HG02610 (cell line): ENCODE measurements at regions not wholly inside any gene's neighbourhood (a gene's known extent, or its start where the extent isn't known, plus 50 kb on each side); places are given as distances from the start of the nearest gene placed in this dataset.
"Not testable (repeated sequence)": the region's sequence is repeated elsewhere in the genome, so short reads cannot be mapped to it uniquely, and the experiment has no call there.

ENCODE experiments used
- ATAC-seq: cut with Tn5 transposase; IDR thresholded peaks from one replicate; pipeline ENCODE4 v1.9.1; 2021; ENCODE audit warnings: mild to moderate bottlenecking, moderate library complexity; ENCODE audit not compliant: unreplicated experiment

GRCh38 chr14:106753751-106754150 lies 1227.4 kb downstream of the TMEM121 start:
- not testable (repeated sequence) for ATAC-seq

GRCh38 chr14:106757444-106757843 lies 1231.1 kb downstream of the TMEM121 start:
- ATAC-seq, result not testable (repeated sequence)

GRCh38 chr14:106761886-106762816 lies 1235.8 kb downstream of the TMEM121 start:
- ATAC-seq, result peak; percentile 42

GRCh38 chr14:106764968-106765369 lies 1238.6 kb downstream of the TMEM121 start:
- peak; percentile 52 for ATAC-seq

- no peak for ATAC-seq
Measured at GRCh38 chr14:106766145-106766544, 1239.8 kb downstream of the TMEM121 start.

GRCh38 chr14:106766551-106767277 lies 1240.3 kb downstream of the TMEM121 start:
- not testable (repeated sequence) for ATAC-seq

GRCh38 chr14:106768230-106768629 lies 1241.8 kb downstream of the TMEM121 start:
- not testable (repeated sequence) for ATAC-seq

GRCh38 chr14:106768972-106769700 lies 1242.8 kb downstream of the TMEM121 start:
- ATAC-seq, result not testable (repeated sequence)

GRCh38 chr14:106770158-106770672 lies 1243.8 kb downstream of the TMEM121 start:
- not testable (repeated sequence) for ATAC-seq

GRCh38 chr14:106774889-106775480 lies 1248.6 kb downstream of the TMEM121 start:
- not testable (repeated sequence) for ATAC-seq

- ATAC-seq, result no peak
Measured at GRCh38 chr14:106776395-106776983, 1250.1 kb downstream of the TMEM121 start.

GRCh38 chr14:106778986-106779385 lies 1252.6 kb downstream of the TMEM121 start:
- ATAC-seq, result no peak

GRCh38 chr14:106786697-106787096 lies 1260.3 kb downstream of the TMEM121 start:
- ATAC-seq, result no peak

- no peak for ATAC-seq
Measured at GRCh38 chr14:106787626-106788025, 1261.2 kb downstream of the TMEM121 start.

GRCh38 chr14:106788534-106788933 lies 1262.2 kb downstream of the TMEM121 start:
- ATAC-seq, result no peak

- no peak for ATAC-seq
Measured at GRCh38 chr14:106789318-106789717, 1262.9 kb downstream of the TMEM121 start.

GRCh38 chr14:106790189-106791036 lies 1264.0 kb downstream of the TMEM121 start:
- ATAC-seq, result no peak

GRCh38 chr14:106792543-106792942 lies 1266.2 kb downstream of the TMEM121 start:
- no peak for ATAC-seq

GRCh38 chr14:106798166-106798565 lies 1271.8 kb downstream of the TMEM121 start:
- not testable (repeated sequence) for ATAC-seq
